Ishikawa (cell line): ENCODE measurements at regions not wholly inside any gene's neighbourhood (a gene's known extent, or its start where the extent isn't known, plus 50 kb on each side); places are given as distances from the start of the nearest gene placed in this dataset.

Experiments used
- CEBPB ChIP-seq: IDR thresholded peaks from 2 replicates; pipeline ENCODE4 v1.6.1; 2012
- CREB1 ChIP-seq: IDR thresholded peaks from 2 replicates; pipeline ENCODE4 v1.6.1; 2012; ENCODE audit warnings: low read depth
- EGR1 ChIP-seq: IDR thresholded peaks from 2 replicates; pipeline ENCODE4 v1.6.1; 2012
- EP300 ChIP-seq: IDR thresholded peaks from 2 replicates; pipeline ENCODE4 v1.6.1; 2012; ENCODE audit warnings: borderline replicate concordance
- FOXM1 ChIP-seq: IDR thresholded peaks from 2 replicates; pipeline ENCODE4 v1.6.1; 2012; ENCODE audit warnings: low read depth, borderline replicate concordance
- MAX ChIP-seq: IDR thresholded peaks from 2 replicates; pipeline ENCODE4 v1.6.1; 2012
- NFIC ChIP-seq: IDR thresholded peaks from 2 replicates; pipeline ENCODE4 v1.6.1; 2012
- RAD21 ChIP-seq: IDR thresholded peaks from 2 replicates; pipeline ENCODE4 v1.6.1; 2012; ENCODE audit warnings: low read depth
- REST ChIP-seq: IDR thresholded peaks from 2 replicates; pipeline ENCODE4 v1.6.1; 2012; ENCODE audit warnings: low read depth, mild to moderate bottlenecking
- TAF1 ChIP-seq: IDR thresholded peaks from 2 replicates; pipeline ENCODE4 v1.6.1; 2012; ENCODE audit warnings: low read depth, mild to moderate bottlenecking
- TCF12 ChIP-seq: IDR thresholded peaks from 2 replicates; pipeline ENCODE4 v1.6.1; 2012; ENCODE audit warnings: low read depth
- TEAD4 ChIP-seq: IDR thresholded peaks from 2 replicates; pipeline ENCODE4 v1.6.1; 2012
- USF1 ChIP-seq: IDR thresholded peaks from 2 replicates; pipeline ENCODE4 v1.6.1; 2012
- YY1 ChIP-seq: IDR thresholded peaks from 2 replicates; pipeline ENCODE4 v1.6.1; 2012; ENCODE audit warnings: low read depth
- ZBTB7A ChIP-seq: IDR thresholded peaks from 2 replicates; pipeline ENCODE4 v1.6.1; 2012; ENCODE audit warnings: low read depth

- TF ChIP-seq EGR1 (no peak), TEAD4 (no peak), TCF12 (no peak), EP300 (no peak), USF1 (no peak), YY1 (no peak), ZBTB7A (no peak), NFIC (no peak), CEBPB (no peak), MAX (no peak), RAD21 (no peak), FOXM1 (no peak), TAF1 (no peak), CREB1 (no peak), REST (no peak)
Measured at GRCh38 chr22:20637750-20638506, 130.5 kb downstream of the MED15 start.

- TF ChIP-seq USF1 (no peak), MAX (no peak), YY1 (no peak), TEAD4 (no peak), EP300 (no peak), RAD21 (no peak), ZBTB7A (no peak), FOXM1 (no peak), CREB1 (no peak), TAF1 (no peak)
Measured at GRCh38 chr22:20638507-20638870, 131.1 kb downstream of the MED15 start.

- TF ChIP-seq TAF1 (no peak), TCF12 (no peak), CEBPB (no peak), TEAD4 (no peak), CREB1 (no peak)
Measured at GRCh38 chr22:20639343-20639742, 131.9 kb downstream of the MED15 start.

- TF ChIP-seq RAD21 (no peak), REST (no peak), TCF12 (no peak), MAX (no peak), CEBPB (no peak), EGR1 (no peak), ZBTB7A (no peak), YY1 (no peak), CREB1 (no peak), NFIC (no peak), TEAD4 (no peak)
Measured at GRCh38 chr22:20639750-20640149, 132.3 kb downstream of the MED15 start.

GRCh38 chr22:20641198-20641892, 132.6 kb upstream of the SERPIND1 start:
- TF ChIP-seq TAF1, result no peak
- TF ChIP-seq YY1, result no peak
- no peak for TF ChIP-seq CEBPB
- no peak for TF ChIP-seq TCF12
- no peak for TF ChIP-seq TEAD4
- TF ChIP-seq NFIC, result no peak
- no peak for TF ChIP-seq EGR1
- TF ChIP-seq CREB1, result no peak
- no peak for TF ChIP-seq ZBTB7A
- no peak for TF ChIP-seq USF1
- no peak for TF ChIP-seq MAX
- no peak for TF ChIP-seq RAD21
- no peak for TF ChIP-seq FOXM1
- TF ChIP-seq EP300, result no peak
- TF ChIP-seq REST, result no peak
